GM12892 (cell line): ENCODE measurements at regions not wholly inside any gene's neighbourhood (a gene's known extent, or its start where the extent isn't known, plus 50 kb on each side); places are given as distances from the start of the nearest gene placed in this dataset.
A peak's percentile ranks its signal among the peaks of the same experiment; 100 is the strongest.
"Not testable (repeated sequence)": the region's sequence is repeated elsewhere in the genome, so short reads cannot be mapped to it uniquely, and the experiment has no call there.

ENCODE experiments used
- DNase-seq: peaks from one replicate; pipeline ENCODE4 v3.0.0; 2011; ENCODE audit not compliant: insufficient read length
- FAIRE-seq: peaks from 2 replicates; lab custom pipeline; 2011; peaks lifted over from hg19 to GRCh38; lab: Jason Lieb, UNC
- POLR2A ChIP-seq: IDR thresholded peaks from 2 replicates; pipeline ENCODE4 v1.6.1; 2011; ENCODE audit warnings: low read depth, low read length, control low read depth
- POLR2AphosphoS5 ChIP-seq: IDR thresholded peaks from 2 replicates; pipeline ENCODE4 v1.6.1; 2011; ENCODE audit warnings: low read depth, low read length, control low read depth
- TAF1 ChIP-seq: IDR thresholded peaks from 2 replicates; pipeline ENCODE4 v1.6.1; 2011; ENCODE audit warnings: low read depth, mild to moderate bottlenecking, control low read depth, low read length, borderline replicate concordance

DNA sequence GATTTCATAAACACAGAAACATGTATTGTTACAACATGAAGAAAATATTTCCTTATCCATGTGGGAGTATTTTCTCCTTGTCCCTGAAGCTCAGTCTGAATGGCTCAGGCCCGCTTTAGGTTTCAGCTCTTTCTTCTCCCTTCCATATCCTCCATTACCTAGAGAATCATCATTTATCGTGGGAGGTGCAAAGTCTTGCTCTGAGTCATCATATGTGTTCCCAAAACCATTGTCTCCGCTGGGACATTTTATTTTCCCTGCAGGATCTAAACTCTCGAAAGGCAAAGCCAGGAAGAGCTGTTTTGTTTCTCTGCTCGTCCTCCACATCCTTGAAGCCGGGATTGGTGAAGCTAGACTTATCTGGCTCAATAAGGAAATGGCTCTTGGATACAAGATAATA is 571.2 kb downstream of the EDEM1 start:
- no peak for DNase-seq
- TF ChIP-seq POLR2A (no peak), TAF1 (no peak), POLR2AphosphoS5 (no peak)
- FAIRE-seq, result no peak

DNA sequence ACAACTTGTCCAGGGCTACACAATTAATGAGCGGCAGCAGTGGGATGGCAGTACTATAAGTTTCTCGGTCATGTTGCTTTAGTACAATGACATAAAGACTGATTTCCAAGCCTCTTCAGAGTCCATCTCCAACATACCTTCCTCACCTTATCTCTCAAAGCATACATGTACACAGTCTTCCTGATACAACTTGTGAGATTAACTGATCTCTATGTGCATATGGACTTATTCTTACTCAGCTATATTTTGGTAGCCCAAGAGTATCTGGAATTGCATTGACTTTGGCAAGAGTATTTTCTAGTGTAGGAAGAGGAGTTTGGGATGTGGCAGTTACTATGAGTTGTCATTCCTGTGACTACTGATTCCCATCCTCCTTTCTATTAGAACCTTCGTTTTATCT is 575.0 kb downstream of the EDEM1 start:
- DNase-seq (no peak), FAIRE-seq (no peak)
- TF ChIP-seq TAF1 (no peak), POLR2AphosphoS5 (no peak), POLR2A (no peak)

DNA sequence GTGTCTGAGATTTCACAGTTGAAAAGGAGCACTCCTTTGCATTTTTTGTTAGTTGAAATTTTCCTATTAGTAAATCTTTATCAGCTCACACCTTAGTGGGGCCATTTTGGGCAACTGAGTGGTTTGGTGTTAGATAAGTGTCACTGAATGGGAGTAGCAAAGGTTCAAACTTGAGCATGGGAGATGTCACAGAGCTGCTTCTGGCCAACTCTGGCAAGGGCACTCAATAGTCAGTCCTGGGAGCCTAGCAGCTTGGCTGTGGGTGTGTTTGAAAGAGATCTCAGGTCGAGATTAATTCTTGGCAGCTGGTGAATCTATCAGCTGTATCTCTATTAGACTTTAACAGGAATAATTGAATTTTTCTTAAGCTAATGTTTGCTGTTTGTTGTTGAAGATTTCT is 579.3 kb downstream of the EDEM1 start:
- TF ChIP-seq POLR2AphosphoS5, result no peak
- TF ChIP-seq POLR2A, result no peak
- no peak for TF ChIP-seq TAF1
- DNase-seq (no peak), FAIRE-seq (peak; percentile 76)

DNA sequence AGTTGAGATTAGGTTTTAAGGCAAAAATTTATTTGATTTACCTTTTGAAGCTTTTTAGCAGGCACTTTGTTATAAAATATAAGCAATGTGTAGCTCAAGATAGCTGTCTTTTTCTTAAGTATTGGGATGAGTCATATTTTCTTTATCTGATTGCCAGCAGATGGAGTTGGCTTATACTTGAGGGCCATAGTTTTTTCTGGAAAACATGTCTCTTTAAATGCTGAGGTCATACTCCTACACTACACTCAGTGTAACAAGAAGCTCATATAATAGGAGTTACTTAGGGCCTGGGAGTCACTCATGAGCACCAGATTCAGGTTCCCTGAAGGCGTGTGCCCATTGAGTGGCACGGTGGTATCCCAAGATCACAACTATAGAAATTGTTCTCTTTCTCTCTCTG is 579.8 kb downstream of the EDEM1 start:
- no peak for TF ChIP-seq POLR2AphosphoS5
- no peak for TF ChIP-seq TAF1
- TF ChIP-seq POLR2A, result no peak
- FAIRE-seq, result no peak
- no peak for DNase-seq

DNA sequence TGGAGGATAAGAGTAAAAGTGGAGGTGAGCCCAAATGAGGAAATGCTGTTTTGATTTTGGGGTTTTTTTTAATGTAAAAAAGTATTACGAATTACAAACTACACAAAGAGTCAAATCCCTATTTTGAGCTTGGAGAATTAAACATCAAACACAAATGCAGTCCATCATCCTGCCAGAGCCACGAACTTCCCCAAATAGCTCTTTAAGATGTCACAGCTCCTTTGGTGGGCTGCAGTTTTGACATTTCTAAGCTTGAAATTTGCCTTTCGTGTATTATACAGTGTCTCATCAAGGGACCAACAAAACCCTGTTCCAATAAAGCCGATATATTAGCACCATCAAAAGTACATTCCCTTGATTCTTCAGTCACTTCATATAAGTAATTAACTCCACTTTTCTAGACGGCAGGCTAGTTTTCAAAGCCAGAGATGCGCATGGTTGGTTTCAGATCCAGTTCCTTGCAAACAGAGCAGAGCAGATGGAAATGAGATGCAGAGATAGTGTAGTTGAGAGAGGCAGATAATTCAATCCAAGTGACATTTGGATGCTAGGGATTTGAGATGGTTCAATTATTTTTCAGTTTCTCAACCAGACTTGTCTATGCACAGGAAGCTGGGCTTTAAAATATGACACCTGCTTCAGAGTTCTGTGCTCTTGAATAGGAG is 580.9 kb downstream of the EDEM1 start:
- FAIRE-seq (peak; percentile 73), DNase-seq (no peak)
- no peak for TF ChIP-seq POLR2AphosphoS5

DNA sequence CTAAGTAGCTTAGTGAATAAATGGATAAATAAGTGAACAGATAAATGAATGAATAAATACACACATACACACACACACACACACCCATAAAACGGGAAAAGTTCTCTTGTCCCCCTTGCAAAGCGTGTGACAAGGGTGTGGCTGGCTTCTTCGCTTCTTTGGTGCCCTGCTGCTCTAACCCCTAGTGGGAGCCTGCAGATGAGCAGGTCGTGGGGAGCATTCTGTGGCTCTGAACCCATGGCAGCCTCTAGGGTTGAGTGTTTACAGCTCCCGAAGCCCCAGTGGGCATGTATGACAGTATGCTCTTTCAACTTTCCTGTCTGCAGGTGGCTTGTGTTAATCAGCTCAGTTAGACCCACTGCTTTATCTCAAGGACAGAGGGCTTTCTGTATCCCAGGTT is 582.3 kb downstream of the EDEM1 start:
- TF ChIP-seq TAF1 (no peak), POLR2A (no peak), POLR2AphosphoS5 (no peak)
- DNase-seq (no peak), FAIRE-seq (no peak)

DNA sequence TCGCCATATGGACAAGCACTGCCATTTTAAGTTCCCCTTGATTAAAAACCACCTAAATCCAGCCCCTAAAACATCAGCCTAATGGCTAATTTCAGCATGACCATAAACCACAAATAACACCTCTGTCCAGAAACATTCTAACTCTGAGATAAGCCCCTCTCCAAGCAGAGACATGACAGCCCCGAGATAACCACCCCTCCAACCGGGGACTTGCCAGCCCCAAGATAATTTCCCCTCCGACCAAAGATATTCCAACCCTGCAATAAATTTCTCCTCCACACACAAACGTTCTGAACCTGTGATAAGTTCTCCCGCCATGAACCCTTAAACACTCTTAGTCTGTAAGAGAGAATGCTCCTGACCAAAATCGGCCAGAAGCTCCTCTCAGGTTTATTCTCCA is 586.8 kb downstream of the EDEM1 start:
- TF ChIP-seq POLR2AphosphoS5 (no peak), POLR2A (no peak), TAF1 (no peak)
- DNase-seq (no peak), FAIRE-seq (no peak)

DNA sequence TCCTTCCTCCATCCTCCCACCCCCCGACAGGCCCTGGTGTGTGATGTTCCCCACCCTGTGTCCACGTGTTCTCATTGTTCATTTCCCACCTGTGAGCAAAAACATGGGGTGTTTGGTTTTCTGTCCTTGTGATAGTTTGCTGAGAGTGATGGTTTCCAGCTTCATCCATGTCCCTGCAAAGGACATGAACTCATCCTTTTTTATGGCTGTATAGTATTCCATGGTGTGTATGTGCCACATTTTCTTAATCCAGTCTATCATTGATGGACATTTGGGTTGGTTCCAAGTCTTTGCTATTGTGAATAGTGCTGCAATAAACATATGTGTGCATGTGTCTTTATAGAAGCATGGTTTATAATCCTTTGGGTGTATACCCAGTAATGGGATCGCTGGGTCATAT is 587.6 kb downstream of the EDEM1 start:
- DNase-seq, FAIRE-seq: not testable (repeated sequence)

DNA sequence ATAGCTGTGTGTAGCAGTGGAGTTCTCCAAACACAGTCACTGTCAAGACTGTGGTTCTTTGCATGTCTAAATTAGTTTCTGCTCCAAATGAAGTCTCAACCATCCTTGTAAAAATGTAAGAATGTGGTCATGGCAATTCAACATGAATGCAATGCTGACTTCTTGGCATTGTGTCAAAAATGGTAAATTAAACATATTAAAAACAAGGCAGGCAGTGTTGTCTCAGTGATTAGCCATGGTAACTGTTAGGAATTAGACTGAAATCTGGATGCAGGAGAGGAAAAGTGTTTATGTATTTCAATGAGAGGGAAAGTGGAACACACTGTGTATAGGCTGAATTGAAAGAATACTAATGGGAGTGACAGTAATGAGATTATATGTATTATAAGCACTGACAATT is 597.2 kb downstream of the EDEM1 start:
- DNase-seq, result no peak

DNA sequence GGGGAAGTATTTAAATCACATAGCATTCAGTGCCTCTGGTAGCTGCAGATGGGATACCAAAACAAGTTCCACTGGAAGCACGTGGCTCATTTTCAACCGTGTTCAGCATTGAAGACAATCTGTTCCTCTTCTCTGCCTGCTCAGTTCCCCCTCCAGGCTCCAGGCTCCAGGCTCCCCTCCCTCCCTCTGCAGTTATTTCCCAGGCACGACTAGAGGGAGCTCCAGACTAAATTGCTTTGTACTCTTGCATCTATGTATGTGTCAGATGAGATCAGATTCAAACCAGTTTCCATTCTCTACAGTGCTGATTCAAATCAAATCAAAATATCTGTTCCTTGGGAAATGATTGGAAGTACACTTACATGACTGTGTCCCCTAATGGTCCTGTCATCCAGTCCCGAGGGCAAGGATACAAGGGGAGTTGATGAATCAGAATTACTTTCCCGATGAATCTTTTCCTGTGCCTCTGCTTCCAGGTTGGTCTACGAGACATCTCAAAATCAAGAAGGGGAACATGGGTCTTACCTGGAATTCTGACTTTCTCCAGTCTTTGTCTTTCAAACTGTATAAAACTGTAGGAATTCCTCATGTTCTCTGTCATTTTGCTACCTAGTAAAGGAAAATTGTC is 600.5 kb downstream of the EDEM1 start:
- no peak for DNase-seq
- TF ChIP-seq POLR2A (no peak), POLR2AphosphoS5 (no peak), TAF1 (no peak)

More for the DNA sequence above, 597.2 kb downstream of the EDEM1 start:
- no peak for FAIRE-seq
- TF ChIP-seq POLR2A (no peak), TAF1 (no peak), POLR2AphosphoS5 (no peak)

DNA sequence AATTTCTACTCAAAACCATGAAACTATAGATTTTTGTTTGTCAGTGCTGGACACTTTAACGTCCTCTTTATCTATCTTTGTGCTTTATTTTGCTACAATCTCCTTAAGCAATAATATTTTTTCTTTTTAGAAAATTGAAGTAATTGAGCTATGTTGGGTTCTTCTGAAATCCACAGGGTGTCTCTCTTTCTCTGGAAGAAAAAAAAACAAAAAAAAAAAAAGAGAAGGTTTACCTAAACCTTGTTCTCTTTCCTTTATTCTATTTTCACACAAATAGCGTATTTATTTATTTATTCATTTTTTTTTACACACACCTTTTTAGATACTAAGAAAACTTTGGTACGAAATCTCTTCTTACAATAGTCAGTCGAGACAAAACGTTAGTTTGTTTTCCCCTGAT is 601.0 kb downstream of the EDEM1 start:
- FAIRE-seq (no peak), DNase-seq (no peak)
- no peak for TF ChIP-seq POLR2AphosphoS5
- no peak for TF ChIP-seq TAF1
- no peak for TF ChIP-seq POLR2A

More for the DNA sequence above, 600.5 kb downstream of the EDEM1 start:
- FAIRE-seq, result no peak

DNA sequence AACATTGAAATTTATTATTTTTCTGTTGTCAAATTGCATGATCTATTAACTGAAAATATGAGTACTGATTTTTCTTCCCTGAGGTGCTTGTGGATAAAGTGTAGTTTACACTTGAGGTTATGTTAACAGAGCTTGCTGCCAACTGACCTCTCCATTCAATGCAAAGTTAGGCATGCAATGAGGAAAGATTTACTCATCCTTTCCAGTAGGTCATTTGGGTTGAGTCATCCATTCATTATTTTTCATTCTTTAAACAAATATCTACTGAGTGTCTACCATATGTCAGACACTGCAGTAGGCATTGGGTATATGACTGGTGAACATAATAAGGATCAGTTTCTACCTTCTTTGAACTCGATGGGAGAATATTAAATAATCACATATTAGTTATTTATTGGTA is 604.1 kb downstream of the EDEM1 start:
- TF ChIP-seq POLR2AphosphoS5 (no peak), TAF1 (no peak), POLR2A (no peak)
- no peak for DNase-seq
- FAIRE-seq, result no peak

DNA sequence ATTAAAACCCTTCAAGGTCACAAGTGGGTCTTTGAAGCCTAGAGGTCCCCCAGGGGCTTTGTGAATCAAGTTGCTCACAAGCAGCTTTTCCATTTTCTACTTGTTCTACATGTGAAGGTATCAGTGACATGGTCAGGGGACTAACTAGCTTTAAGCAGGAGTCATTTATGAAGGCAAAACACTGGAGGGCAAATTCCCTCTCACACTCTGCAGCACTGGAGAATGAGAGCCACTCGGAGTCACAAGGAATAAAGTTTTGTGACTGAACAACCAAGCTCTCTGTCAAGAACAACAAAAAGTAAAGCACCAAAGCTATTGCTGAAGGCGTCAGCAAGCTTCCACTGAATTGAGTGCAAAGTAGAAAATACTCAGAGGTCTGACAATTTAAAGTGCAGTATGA is 609.0 kb downstream of the EDEM1 start:
- FAIRE-seq (no peak), DNase-seq (no peak)
- no peak for TF ChIP-seq TAF1
- no peak for TF ChIP-seq POLR2A
- TF ChIP-seq POLR2AphosphoS5, result no peak
